Peyer's patch (tissue), 4 donors: ENCODE measurements at regions not wholly inside any gene's neighbourhood (a gene's known extent, or its start where the extent isn't known, plus 50 kb on each side); places are given as distances from the start of the nearest gene placed in this dataset.

ENCODE experiments used
- POLR2A ChIP-seq, 2 donors: fragments of 450-650 bp; IDR thresholded peaks; one replicate each; pipeline ENCODE4 v1.5.1; 2017; ENCODE audit warnings: antibody characterized with exemption in 2 of 2, mild to moderate bottlenecking in 2 of 2, moderate library complexity in 2 of 2
- TF ChIP-seq, protein P1 (sequence below), 6 experiments: fragments of 450-650 bp in 4 of 6; fragments of 200-600 bp in 2 of 6; sonication (generic) in 1 of 6; IDR thresholded peaks; one replicate each; pipeline ENCODE4 v1.5.1; 2017 to 2019; ENCODE audit warnings: antibody characterized with exemption in 6 of 6, mild to moderate bottlenecking in 3 of 6, moderate library complexity in 1 of 6

DNA sequence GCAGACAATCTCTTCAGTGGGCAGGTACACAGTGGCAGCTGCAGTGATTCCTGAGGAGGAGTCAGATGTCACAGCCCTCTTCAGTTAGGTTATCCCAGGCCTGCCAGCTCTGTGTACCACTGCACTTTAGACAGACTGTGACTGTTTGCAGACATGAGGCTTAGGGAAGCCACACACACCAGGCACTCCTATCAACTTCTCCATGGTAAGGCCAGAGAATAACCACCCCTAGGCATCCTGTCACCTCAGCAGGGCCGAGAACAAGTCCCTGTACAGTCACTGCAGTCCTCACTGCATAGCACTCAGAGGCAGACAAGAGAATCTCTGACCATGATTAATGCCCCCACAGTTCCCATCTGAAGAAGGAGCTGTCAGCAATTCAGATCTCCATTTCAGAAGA is 296.5 kb downstream of the GALC start:
- TF ChIP-seq, protein P1, sequence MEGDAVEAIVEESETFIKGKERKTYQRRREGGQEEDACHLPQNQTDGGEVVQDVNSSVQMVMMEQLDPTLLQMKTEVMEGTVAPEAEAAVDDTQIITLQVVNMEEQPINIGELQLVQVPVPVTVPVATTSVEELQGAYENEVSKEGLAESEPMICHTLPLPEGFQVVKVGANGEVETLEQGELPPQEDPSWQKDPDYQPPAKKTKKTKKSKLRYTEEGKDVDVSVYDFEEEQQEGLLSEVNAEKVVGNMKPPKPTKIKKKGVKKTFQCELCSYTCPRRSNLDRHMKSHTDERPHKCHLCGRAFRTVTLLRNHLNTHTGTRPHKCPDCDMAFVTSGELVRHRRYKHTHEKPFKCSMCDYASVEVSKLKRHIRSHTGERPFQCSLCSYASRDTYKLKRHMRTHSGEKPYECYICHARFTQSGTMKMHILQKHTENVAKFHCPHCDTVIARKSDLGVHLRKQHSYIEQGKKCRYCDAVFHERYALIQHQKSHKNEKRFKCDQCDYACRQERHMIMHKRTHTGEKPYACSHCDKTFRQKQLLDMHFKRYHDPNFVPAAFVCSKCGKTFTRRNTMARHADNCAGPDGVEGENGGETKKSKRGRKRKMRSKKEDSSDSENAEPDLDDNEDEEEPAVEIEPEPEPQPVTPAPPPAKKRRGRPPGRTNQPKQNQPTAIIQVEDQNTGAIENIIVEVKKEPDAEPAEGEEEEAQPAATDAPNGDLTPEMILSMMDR (IDR thresholded peaks at IDR 0.05) = no peak
- no peak for TF ChIP-seq POLR2A (IDR thresholded peaks at IDR 0.05)
